HCT116 (cell line): ENCODE measurements at regions not wholly inside any gene's neighbourhood (a gene's known extent, or its start where the extent isn't known, plus 50 kb on each side); places are given as distances from the start of the nearest gene placed in this dataset.

Experiments
- ATAC-seq: fragments of 200-7000 bp; cut with Tn5 transposase; 2 replicates; pipeline ENCODE4 v1.9.1; 2020; ENCODE audit warnings: mild to moderate bottlenecking, moderate library complexity
- BruUV-seq: library from RNA; stranded (reverse); fragments of 400-500 nt; replicated peaks from 2 replicates; lab custom pipeline; 2021; lab: Mats Ljungman, UMichigan
- CTCF ChIA-PET: fragments of 300-600 bp; sonication (Branson Sonifier 250); formaldehyde crosslinking; loops from one replicate; lab custom pipeline; 2021; ENCODE audit warnings: antibody characterized with exemption; lab: Charles Lee
- POLR2A ChIA-PET: fragments of 300-600, 350-600 bp; sonication (Branson Sonifier 250); formaldehyde crosslinking; loops from one replicate; lab custom pipeline; 2021; ENCODE audit warnings: antibody characterized with exemption; lab: Charles Lee
- RAD21 ChIA-PET, 2 experiments: fragments of 300-600 bp; sonication (Branson Sonifier 250); formaldehyde crosslinking; loops; one replicate each; lab custom pipeline; 2023; ENCODE audit warnings: low total read pairs in 2 of 2; ENCODE audit not compliant: uncharacterized antibody in 2 of 2, unreplicated experiment in 2 of 2, low non-redundant PET in 1 of 2; lab: Charles Lee
- DNase-seq: peaks from one replicate; pipeline ENCODE4 v3.0.0-alpha.2; 2010; ENCODE audit warnings: low read depth, low spot score
- H2AFZ ChIP-seq: fragments of 200-600 bp; shearing (Covaris generic), sonication (generic); 2 replicates; pipeline ENCODE4 v1.6.1; 2017; ENCODE audit warnings: low read depth, mixed run types, mixed read lengths, antibody characterized with exemption, low read length; ENCODE audit not compliant: poor library complexity, severe bottlenecking
- H3K27ac ChIP-seq: 2 replicates; pipeline ENCODE4 v1.5.1; 2012; ENCODE audit warnings: low read depth, low read length
- H3K27me3 ChIP-seq: fragments of 200-600 bp; sonication (generic); 2 replicates; pipeline ENCODE4 v1.6.1; 2016; ENCODE audit warnings: mixed run types, low read length, mixed read lengths; ENCODE audit not compliant: insufficient read depth
- H3K36me3 ChIP-seq, 2 experiments: fragments of 200-500 bp in 1 of 2; fragments of 200-600 bp in 1 of 2; sonication (Bioruptor generic) in 1 of 2; sonication (generic) in 1 of 2; 2 replicates each; pipeline versions ENCODE4 v1.5.1 to v1.6.1; 2014 to 2016; ENCODE audit warnings: low read length in 2 of 2, inconsistent platforms in 1 of 2, mixed read lengths in 1 of 2, mixed run types in 1 of 2; ENCODE audit not compliant: insufficient read depth in 2 of 2, control insufficient read depth in 1 of 2
- H3K4me1 ChIP-seq, 2 experiments: fragments of 200-600 bp in 1 of 2; sonication (generic) in 1 of 2; 2 replicates each; pipeline versions ENCODE4 v1.5.1 to v1.6.1; 2012 to 2017; ENCODE audit warnings: low read length in 2 of 2, inconsistent platforms in 1 of 2, mild to moderate bottlenecking in 1 of 2, mixed read lengths in 1 of 2, mixed run types in 1 of 2, moderate library complexity in 1 of 2; ENCODE audit not compliant: insufficient read depth in 2 of 2, control insufficient read depth in 1 of 2
- H3K4me2 ChIP-seq: fragments of 200-600 bp; sonication (generic); 2 replicates; pipeline ENCODE4 v1.6.1; 2017; ENCODE audit warnings: mixed run types, low read length, mixed read lengths
- H3K4me3 ChIP-seq, 2 experiments: fragments of 200-600 bp in 1 of 2; sonication (generic) in 1 of 2; replicated peaks in 1 of 2; 2 replicates each; pipeline ENCODE4 v1.5.1; 2011 to 2016; ENCODE audit warnings: low read length in 2 of 2, control low read depth in 1 of 2, low read depth in 1 of 2, mild to moderate bottlenecking in 1 of 2, mixed read lengths in 1 of 2, mixed run types in 1 of 2
- H3K79me2 ChIP-seq: fragments of 200-600 bp; sonication (generic); 2 replicates; pipeline ENCODE4 v1.6.1; 2017; ENCODE audit warnings: mild to moderate bottlenecking, mixed run types, low read length, moderate library complexity, mixed read lengths; ENCODE audit not compliant: insufficient read depth
- H3K9ac ChIP-seq: fragments of 200-600 bp; sonication (generic); 2 replicates; pipeline ENCODE4 v1.6.1; 2016; ENCODE audit warnings: low read length, mixed read lengths
- H3K9me2 ChIP-seq: fragments of 200-600 bp; sonication (generic), shearing (Covaris generic); 2 replicates; pipeline ENCODE4 v1.6.1; 2017; ENCODE audit warnings: mixed run types, mild to moderate bottlenecking, moderate library complexity; ENCODE audit not compliant: insufficient read depth
- H3K9me3 ChIP-seq, 2 experiments: fragments of 200-500 bp in 1 of 2; fragments of 200-600 bp in 1 of 2; sonication (Bioruptor generic) in 1 of 2; sonication (generic) in 1 of 2; 2 replicates each; pipeline ENCODE4 v1.6.1; 2014 to 2017; ENCODE audit warnings: low read length in 2 of 2, mixed read lengths in 2 of 2, inconsistent platforms in 1 of 2, low read depth in 1 of 2, mild to moderate bottlenecking in 1 of 2, mixed run types in 1 of 2, moderate library complexity in 1 of 2; ENCODE audit not compliant: control insufficient read depth in 1 of 2, insufficient read depth in 1 of 2
- H4K20me1 ChIP-seq: fragments of 200-600 bp; sonication (generic), shearing (Covaris generic); 2 replicates; pipeline ENCODE4 v1.6.1; 2017; ENCODE audit warnings: mixed run types, mild to moderate bottlenecking, moderate library complexity; ENCODE audit not compliant: insufficient read depth
- CBX3 ChIP-seq: IDR thresholded peaks from 2 replicates; pipeline ENCODE4 v1.6.1; 2012; ENCODE audit warnings: low read depth
- EGR1 ChIP-seq: IDR thresholded peaks from 2 replicates; pipeline ENCODE4 v1.6.1; 2012; ENCODE audit warnings: low read depth
- ELF1 ChIP-seq: IDR thresholded peaks from 2 replicates; pipeline ENCODE4 v1.6.1; 2012; ENCODE audit warnings: low read depth, borderline replicate concordance
- EZH2phosphoT487 ChIP-seq: fragments of 200-600 bp; IDR thresholded peaks from 2 replicates; pipeline ENCODE4 v1.6.1; 2018; ENCODE audit warnings: antibody characterized with exemption, borderline replicate concordance
- FOSL1 ChIP-seq: IDR thresholded peaks from 2 replicates; pipeline ENCODE4 v1.6.1; 2012; ENCODE audit warnings: low read depth
- JUND ChIP-seq: IDR thresholded peaks from 2 replicates; pipeline ENCODE4 v1.6.1; 2012
- POLR2A ChIP-seq: IDR thresholded peaks from 2 replicates; pipeline ENCODE4 v1.7.0; 2011; ENCODE audit warnings: borderline replicate concordance; ENCODE audit not compliant: insufficient read depth, insufficient read length; ENCODE audit errors: extremely low read depth
- RAD21 ChIP-seq: IDR thresholded peaks from 2 replicates; pipeline ENCODE4 v1.6.1; 2012; ENCODE audit warnings: low read depth, mild to moderate bottlenecking
- SIN3A ChIP-seq: IDR thresholded peaks from 2 replicates; pipeline ENCODE4 v1.6.1; 2012; ENCODE audit warnings: low read depth
- SP1 ChIP-seq: IDR thresholded peaks from 2 replicates; pipeline ENCODE4 v1.6.1; 2012; ENCODE audit warnings: low read depth
- TCF7L2 ChIP-seq: IDR thresholded peaks from 2 replicates; pipeline ENCODE4 v1.7.0; 2011; ENCODE audit warnings: borderline replicate concordance, inconsistent platforms; ENCODE audit not compliant: insufficient read depth, insufficient read length; ENCODE audit errors: extremely low read depth
- YY1 ChIP-seq: IDR thresholded peaks from 2 replicates; pipeline ENCODE4 v1.6.1; 2011; ENCODE audit warnings: low read length, low read depth, moderate library complexity, mild to moderate bottlenecking; ENCODE audit not compliant: insufficient replicate concordance; ENCODE audit errors: extremely low read depth
- ZFX ChIP-seq: fragments of 450-650 bp; IDR thresholded peaks from 2 replicates; pipeline ENCODE4 v1.6.1; 2017
- ZNF274 ChIP-seq: fragments of 200-500 bp; sonication (Bioruptor generic); IDR thresholded peaks from 2 replicates; pipeline ENCODE4 v1.6.1; 2014; ENCODE audit warnings: mild to moderate bottlenecking, low read depth, low read length, inconsistent platforms
- intact Hi-C: fragments of 100-400 bp; cut with micrococcal nuclease; formaldehyde crosslinking; loops from 2 replicates; pipeline ENCODE4 v1.10.0; 2022
- TF ChIP-seq, protein P1 (sequence below): IDR thresholded peaks from 2 replicates; pipeline ENCODE4 v1.6.1; 2012; ENCODE audit warnings: low read depth
- TF ChIP-seq, protein P2 (sequence below): IDR thresholded peaks from 2 replicates; pipeline ENCODE4 v1.6.1; 2012
- TF ChIP-seq, protein P3 (sequence below): IDR thresholded peaks from 2 replicates; pipeline ENCODE4 v1.6.1; 2012

DNA sequence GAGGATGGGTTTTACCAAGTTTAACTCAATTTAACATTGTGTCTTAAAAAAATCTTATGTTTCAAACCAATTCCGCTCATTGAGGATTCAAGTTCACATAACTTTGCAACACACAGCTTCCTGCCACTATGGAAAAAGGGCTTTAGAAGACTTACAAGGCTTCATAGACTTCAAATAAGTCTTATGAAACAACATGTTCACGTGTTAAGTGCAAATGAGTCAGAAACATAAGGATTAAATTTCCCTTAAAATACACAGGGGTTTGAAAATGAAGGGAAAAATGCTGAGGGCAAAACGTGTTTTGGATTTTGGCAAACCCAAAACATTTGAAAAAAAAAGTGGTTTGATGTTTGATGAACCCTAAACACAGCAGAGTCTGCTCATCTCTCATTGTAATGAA, 364.8 kb downstream of the BMP4 start (continued):
- TF ChIP-seq, protein P1, sequence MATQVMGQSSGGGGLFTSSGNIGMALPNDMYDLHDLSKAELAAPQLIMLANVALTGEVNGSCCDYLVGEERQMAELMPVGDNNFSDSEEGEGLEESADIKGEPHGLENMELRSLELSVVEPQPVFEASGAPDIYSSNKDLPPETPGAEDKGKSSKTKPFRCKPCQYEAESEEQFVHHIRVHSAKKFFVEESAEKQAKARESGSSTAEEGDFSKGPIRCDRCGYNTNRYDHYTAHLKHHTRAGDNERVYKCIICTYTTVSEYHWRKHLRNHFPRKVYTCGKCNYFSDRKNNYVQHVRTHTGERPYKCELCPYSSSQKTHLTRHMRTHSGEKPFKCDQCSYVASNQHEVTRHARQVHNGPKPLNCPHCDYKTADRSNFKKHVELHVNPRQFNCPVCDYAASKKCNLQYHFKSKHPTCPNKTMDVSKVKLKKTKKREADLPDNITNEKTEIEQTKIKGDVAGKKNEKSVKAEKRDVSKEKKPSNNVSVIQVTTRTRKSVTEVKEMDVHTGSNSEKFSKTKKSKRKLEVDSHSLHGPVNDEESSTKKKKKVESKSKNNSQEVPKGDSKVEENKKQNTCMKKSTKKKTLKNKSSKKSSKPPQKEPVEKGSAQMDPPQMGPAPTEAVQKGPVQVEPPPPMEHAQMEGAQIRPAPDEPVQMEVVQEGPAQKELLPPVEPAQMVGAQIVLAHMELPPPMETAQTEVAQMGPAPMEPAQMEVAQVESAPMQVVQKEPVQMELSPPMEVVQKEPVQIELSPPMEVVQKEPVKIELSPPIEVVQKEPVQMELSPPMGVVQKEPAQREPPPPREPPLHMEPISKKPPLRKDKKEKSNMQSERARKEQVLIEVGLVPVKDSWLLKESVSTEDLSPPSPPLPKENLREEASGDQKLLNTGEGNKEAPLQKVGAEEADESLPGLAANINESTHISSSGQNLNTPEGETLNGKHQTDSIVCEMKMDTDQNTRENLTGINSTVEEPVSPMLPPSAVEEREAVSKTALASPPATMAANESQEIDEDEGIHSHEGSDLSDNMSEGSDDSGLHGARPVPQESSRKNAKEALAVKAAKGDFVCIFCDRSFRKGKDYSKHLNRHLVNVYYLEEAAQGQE: no peak
- TF ChIP-seq ELF1 (no peak), YY1 (no peak), ZFX (no peak)
- TF ChIP-seq, all 23 proteins: peak for 0

DNA sequence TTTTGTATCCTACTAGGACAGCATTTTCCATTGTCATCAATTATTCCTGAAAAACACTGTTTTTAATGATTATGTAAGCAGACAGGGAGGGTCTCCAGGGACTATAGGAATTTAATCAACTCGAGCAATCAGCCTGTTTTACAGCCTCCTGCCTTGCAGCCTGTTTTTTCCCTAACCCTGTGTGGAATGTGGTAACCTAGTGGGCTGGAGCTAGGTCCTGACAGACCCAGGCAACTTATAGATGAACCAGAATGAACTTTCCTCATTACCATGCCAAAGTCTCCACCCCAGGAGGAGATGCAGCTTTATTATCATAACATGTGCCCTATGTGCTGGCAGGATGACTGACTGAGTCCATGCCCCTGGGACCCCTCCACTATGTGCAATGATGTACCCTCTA, 375.1 kb downstream of the BMP4 start:
- Histone ChIP-seq H3K27me3 (no peaks in the 10 kb centered on the region), H3K79me2 (no peaks in the 10 kb centered on the region), H3K27ac (no peak overlapping the region), H3K36me3 (no peaks in the 10 kb centered on the region), H4K20me1 (no peaks in the 10 kb centered on the region), H3K4me1 (no peaks in the 10 kb centered on the region), H3K4me2 (no peak overlapping the region), H3K9me3 (no peaks in the 10 kb centered on the region), H3K9me2 (no peaks in the 10 kb centered on the region), H2AFZ (no peak overlapping the region), H3K4me3 (no peak overlapping the region), H3K9ac (no peak overlapping the region)
- RAD21 ChIA-PET: no interaction called here
- intact Hi-C loops: no loop called here
- POLR2A ChIA-PET: no interaction called here
- no TSS peak for BruUV-seq
- ATAC-seq (no peak), DNase-seq (no peak)
- no peak for TF ChIP-seq FOSL1
- TF ChIP-seq ELF1: no peak
- no peak for TF ChIP-seq ZFX
- TF ChIP-seq RAD21: no peak
- TF ChIP-seq, protein P2, sequence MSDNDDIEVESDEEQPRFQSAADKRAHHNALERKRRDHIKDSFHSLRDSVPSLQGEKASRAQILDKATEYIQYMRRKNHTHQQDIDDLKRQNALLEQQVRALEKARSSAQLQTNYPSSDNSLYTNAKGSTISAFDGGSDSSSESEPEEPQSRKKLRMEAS: no peak
- no peak for TF ChIP-seq POLR2A
- TF ChIP-seq YY1: no peak
- TF ChIP-seq CBX3: no peak
- no peak for TF ChIP-seq TCF7L2
- TF ChIP-seq EGR1: no peak
- TF ChIP-seq ZNF274: no peak
- TF ChIP-seq, protein P3, sequence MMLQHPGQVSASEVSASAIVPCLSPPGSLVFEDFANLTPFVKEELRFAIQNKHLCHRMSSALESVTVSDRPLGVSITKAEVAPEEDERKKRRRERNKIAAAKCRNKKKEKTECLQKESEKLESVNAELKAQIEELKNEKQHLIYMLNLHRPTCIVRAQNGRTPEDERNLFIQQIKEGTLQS: no peak
- TF ChIP-seq SIN3A: no peak
- no peak for TF ChIP-seq SP1
- no peak for TF ChIP-seq EZH2phosphoT487
- no peak for TF ChIP-seq JUND
- CTCF ChIA-PET: no interaction called here
